ENCODE measurements at regions not wholly inside any gene's neighbourhood (a gene's known extent, or its start where the extent isn't known, plus 50 kb on each side); places are given as distances from the start of the nearest gene placed in this dataset.

DNA sequence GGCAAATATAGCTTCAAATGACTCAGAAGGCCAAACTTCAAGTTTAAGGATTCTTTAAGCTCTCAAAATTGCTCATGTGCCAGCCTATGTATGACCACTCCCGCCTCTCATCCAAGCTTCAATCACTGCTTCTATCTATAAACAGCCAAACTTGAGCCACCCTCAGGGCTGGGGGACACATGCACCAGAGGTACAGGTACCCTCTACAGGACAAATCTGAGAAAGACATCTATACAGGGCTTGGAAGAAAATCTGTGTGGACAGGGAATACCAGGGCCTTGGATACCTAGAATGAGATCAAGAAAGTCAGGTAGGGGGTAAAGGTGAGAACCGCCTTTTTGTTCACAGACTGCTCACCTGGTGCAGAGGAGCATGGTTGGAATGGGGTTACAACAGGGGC lies 217.9 kb downstream of the ATPSCKMT start:
- intact Hi-C loops (cut with micrococcal nuclease): no loop called here
- peaks cover 6% of the 10 kb centered on the region for H3K9me3 Mint-ChIP-seq
- no peak overlapping the region for H3K27ac Mint-ChIP-seq
- H3K4me3 Mint-ChIP-seq: no peak overlapping the region
- no peaks in the 10 kb centered on the region for H3K36me3 Mint-ChIP-seq (ENCODE audit: low read depth)
- TF ChIP-seq, protein P1, sequence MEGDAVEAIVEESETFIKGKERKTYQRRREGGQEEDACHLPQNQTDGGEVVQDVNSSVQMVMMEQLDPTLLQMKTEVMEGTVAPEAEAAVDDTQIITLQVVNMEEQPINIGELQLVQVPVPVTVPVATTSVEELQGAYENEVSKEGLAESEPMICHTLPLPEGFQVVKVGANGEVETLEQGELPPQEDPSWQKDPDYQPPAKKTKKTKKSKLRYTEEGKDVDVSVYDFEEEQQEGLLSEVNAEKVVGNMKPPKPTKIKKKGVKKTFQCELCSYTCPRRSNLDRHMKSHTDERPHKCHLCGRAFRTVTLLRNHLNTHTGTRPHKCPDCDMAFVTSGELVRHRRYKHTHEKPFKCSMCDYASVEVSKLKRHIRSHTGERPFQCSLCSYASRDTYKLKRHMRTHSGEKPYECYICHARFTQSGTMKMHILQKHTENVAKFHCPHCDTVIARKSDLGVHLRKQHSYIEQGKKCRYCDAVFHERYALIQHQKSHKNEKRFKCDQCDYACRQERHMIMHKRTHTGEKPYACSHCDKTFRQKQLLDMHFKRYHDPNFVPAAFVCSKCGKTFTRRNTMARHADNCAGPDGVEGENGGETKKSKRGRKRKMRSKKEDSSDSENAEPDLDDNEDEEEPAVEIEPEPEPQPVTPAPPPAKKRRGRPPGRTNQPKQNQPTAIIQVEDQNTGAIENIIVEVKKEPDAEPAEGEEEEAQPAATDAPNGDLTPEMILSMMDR (IDR thresholded peaks at IDR 0.05): no peak
- ATAC-seq: no peak
- ChIA-PET POLR2A (no interaction called here), CTCF (no interaction called here)
- DNase-seq: no peak
- no peaks in the 10 kb centered on the region for H3K27me3 Mint-ChIP-seq
- no peaks in the 10 kb centered on the region for H3K4me1 Mint-ChIP-seq (ENCODE audit: low read depth)

DNA sequence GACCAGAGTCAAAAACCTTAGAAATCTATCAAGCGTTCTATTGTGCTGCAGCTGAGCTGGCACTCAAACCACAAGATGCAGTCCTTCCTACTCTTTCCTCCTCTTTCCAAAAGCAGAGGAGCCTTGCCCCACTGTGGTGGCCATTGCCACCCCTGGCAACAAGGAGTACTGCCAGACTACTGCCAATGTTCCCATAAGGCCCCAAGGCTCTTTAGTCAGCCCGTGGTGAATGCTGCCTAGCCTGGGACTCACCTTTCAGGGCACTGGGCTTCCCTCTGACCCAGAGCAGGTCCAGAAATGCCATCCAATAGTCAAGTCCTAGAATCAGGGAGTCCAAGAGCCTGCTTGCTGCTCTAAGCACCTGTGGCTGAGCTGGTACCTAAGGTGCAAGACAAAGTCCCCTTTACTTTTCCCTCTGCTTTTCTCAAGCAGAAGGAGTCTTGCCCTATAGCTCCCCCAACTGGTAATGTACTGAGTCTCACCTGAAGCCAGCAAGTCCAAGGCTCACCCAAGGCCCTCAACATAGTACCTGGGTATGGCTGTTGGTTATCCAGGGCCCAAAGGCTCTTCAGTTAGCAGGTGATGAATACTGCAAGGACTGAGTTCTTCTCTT lies 219.4 kb downstream of the ATPSCKMT start:
- peaks cover 10% of the 10 kb centered on the region for H3K9me3 Mint-ChIP-seq
- DNase-seq (no peak), ATAC-seq (no peak)
- H3K27me3 Mint-ChIP-seq: no peaks in the 10 kb centered on the region
- TF ChIP-seq, protein P1 (IDR thresholded peaks at IDR 0.05): no peak
- H3K4me1 Mint-ChIP-seq (ENCODE audit: low read depth): no peaks in the 10 kb centered on the region
- intact Hi-C loops (cut with micrococcal nuclease): no loop called here
- ChIA-PET POLR2A (no interaction called here), CTCF (interaction anchor here (0.6 kb wide), 1 partner anchor 355 kb away, joined by 3 read pairs; no protein-coding TSS in a partner anchor)
- H3K36me3 Mint-ChIP-seq (ENCODE audit: low read depth): no peaks in the 10 kb centered on the region
- no peak overlapping the region for H3K27ac Mint-ChIP-seq
- no peak overlapping the region for H3K4me3 Mint-ChIP-seq

DNA sequence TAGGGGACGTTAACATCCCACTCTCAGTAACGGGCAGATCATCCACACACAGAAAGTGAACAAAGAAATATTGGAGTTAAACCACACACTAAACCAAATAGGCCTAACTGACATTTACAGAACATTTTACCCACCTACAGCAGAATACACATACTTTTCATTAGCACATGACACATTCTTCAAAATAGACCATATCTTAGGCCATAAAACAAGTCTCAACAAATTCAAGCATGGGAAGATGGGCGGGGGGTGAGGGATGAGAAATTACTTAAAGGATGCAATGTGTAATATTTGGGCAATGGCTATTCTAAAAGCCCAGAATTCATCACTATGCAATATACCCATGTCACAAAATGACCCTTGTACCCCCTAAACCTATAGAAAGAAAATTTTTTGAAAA lies 226.2 kb downstream of the ATPSCKMT start:
- peaks cover 23% of the 10 kb centered on the region for H3K9me3 Mint-ChIP-seq
- intact Hi-C loops (cut with micrococcal nuclease): no loop called here
- H3K27ac Mint-ChIP-seq: no peak overlapping the region
- no peaks in the 10 kb centered on the region for H3K27me3 Mint-ChIP-seq
- ATAC-seq: no peak
- DNase-seq: no peak
- ChIA-PET POLR2A (no interaction called here), CTCF (no interaction called here)
- no peak overlapping the region for H3K4me3 Mint-ChIP-seq
- no peaks in the 10 kb centered on the region for H3K4me1 Mint-ChIP-seq (ENCODE audit: low read depth)
- TF ChIP-seq, protein P1 (IDR thresholded peaks at IDR 0.05): no peak
- no peaks in the 10 kb centered on the region for H3K36me3 Mint-ChIP-seq (ENCODE audit: low read depth)

DNA sequence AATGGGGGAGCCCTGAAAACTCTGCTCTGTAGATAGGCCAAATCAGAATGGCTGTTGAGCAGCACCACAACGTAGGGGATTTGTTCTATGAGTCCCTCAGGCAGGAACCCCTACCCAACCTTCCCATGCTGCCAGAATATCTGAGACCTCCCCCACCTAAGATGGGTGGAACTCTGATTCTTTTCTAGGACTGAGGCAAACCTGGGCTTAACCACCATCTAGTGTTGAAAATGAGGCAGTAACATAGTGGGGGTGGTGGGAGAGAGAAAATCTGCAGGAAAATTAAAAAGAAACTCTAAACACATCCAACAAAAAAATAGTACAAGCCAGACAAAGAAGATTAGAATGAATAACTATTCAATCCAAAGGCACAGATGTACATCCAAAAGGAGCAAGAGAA lies 228.4 kb downstream of the ATPSCKMT start:
- H3K27ac Mint-ChIP-seq: no peak overlapping the region
- H3K36me3 Mint-ChIP-seq (ENCODE audit: low read depth): no peaks in the 10 kb centered on the region
- no peak for ATAC-seq
- POLR2A ChIA-PET: no interaction called here
- DNase-seq: no peak
- H3K4me3 Mint-ChIP-seq: no peak overlapping the region
- CTCF ChIA-PET: no interaction called here
- intact Hi-C loops (cut with micrococcal nuclease): no loop called here
- H3K27me3 Mint-ChIP-seq: no peaks in the 10 kb centered on the region
- peaks cover 21% of the 10 kb centered on the region for H3K9me3 Mint-ChIP-seq
- H3K4me1 Mint-ChIP-seq (ENCODE audit: low read depth): no peaks in the 10 kb centered on the region
- TF ChIP-seq, protein P1 (IDR thresholded peaks at IDR 0.05): no peak

DNA sequence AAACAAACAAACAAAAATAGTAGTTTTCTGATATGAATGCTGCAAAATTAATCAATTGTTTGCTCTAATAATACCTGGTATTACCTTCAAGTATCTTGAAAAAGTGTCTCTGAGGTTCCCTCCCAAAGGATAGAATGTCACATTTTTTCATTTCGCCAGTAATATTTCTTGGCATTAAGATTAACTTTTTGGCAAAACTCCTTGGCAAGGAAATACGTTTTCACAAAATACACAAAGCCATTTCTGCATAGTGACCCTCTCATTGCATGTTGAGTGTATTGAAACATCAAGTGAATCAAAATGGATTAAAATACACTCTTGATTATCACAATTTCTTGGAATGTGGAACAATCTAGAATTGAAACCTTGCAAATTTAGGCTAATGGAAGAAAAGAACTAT lies 230.5 kb downstream of the ATPSCKMT start:
- TF ChIP-seq, protein P1 (IDR thresholded peaks at IDR 0.05): no peak
- CTCF ChIA-PET: no interaction called here
- H3K4me3 Mint-ChIP-seq: no peak overlapping the region
- no peak overlapping the region for H3K27ac Mint-ChIP-seq
- no peaks in the 10 kb centered on the region for H3K27me3 Mint-ChIP-seq
- DNase-seq (no peak), ATAC-seq (no peak)
- POLR2A ChIA-PET: no interaction called here
- H3K36me3 Mint-ChIP-seq (ENCODE audit: low read depth): no peaks in the 10 kb centered on the region
- H3K4me1 Mint-ChIP-seq (ENCODE audit: low read depth): no peaks in the 10 kb centered on the region
- peaks cover 9% of the 10 kb centered on the region for H3K9me3 Mint-ChIP-seq
- intact Hi-C loops (cut with micrococcal nuclease): no loop called here
